Activated CD4-positive, alpha-beta T cell treated with anti-CD3 and anti-CD28 coated beads, Interleukin-2, amount 10 ng/mL, durations not matched to agents 7 days and 5 days (primary cell): ENCODE measurements at regions not wholly inside any gene's neighbourhood (a gene's known extent, or its start where the extent isn't known, plus 50 kb on each side); places are given as distances from the start of the nearest gene placed in this dataset.

Experiments
- CTCF ChIA-PET: fragments of 350-600 bp; sonication (Branson Sonifier 250); formaldehyde crosslinking; loops from one replicate; lab custom pipeline; 2021; ENCODE audit warnings: antibody characterized with exemption; lab: Charles Lee
- POLR2A ChIA-PET: fragments of 350-600 bp; sonication (Branson Sonifier 250); formaldehyde crosslinking; loops from one replicate; lab custom pipeline; 2021; ENCODE audit warnings: antibody characterized with exemption; lab: Charles Lee
- DNase-seq: peaks from one replicate; pipeline ENCODE4 v3.0.0-alpha.2; 2020
- H3K27ac Mint-ChIP-seq: one replicate; pipeline ENCODE4 v1.8.0; 2021; ENCODE audit warnings: mild to moderate bottlenecking, moderate library complexity, mixed read lengths
- H3K27me3 Mint-ChIP-seq: one replicate; pipeline ENCODE4 v1.8.0; 2021; ENCODE audit warnings: mixed read lengths
- H3K36me3 Mint-ChIP-seq: one replicate; pipeline ENCODE4 v1.8.0; 2021; ENCODE audit warnings: low read depth, mixed read lengths
- H3K4me1 Mint-ChIP-seq: one replicate; pipeline ENCODE4 v1.8.0; 2021; ENCODE audit warnings: mixed read lengths
- H3K4me3 Mint-ChIP-seq: one replicate; pipeline ENCODE4 v1.8.0; 2021; ENCODE audit warnings: mild to moderate bottlenecking, moderate library complexity, mixed read lengths
- H3K9me3 Mint-ChIP-seq: one replicate; pipeline ENCODE4 v1.8.0; 2021; ENCODE audit warnings: mixed read lengths

GRCh38 chr13:106377341-106377740, 158.1 kb downstream of the EFNB2 start:
- H3K36me3 Mint-ChIP-seq = no peaks in the 10 kb centered on the region
- no peak overlapping the region for H3K4me3 Mint-ChIP-seq
- DNase-seq = no peak
- H3K9me3 Mint-ChIP-seq = no peaks in the 10 kb centered on the region
- ChIA-PET CTCF (interaction anchor here (0.5 kb wide), 1 partner anchor 853 kb away, joined by 4 read pairs; no protein-coding TSS in a partner anchor), POLR2A (no interaction called here)
- no peak overlapping the region for H3K27ac Mint-ChIP-seq
- H3K27me3 Mint-ChIP-seq = peaks cover 3% of the 10 kb centered on the region
- no peaks in the 10 kb centered on the region for H3K4me1 Mint-ChIP-seq

- Mint-ChIP-seq H3K4me1 (no peaks in the 10 kb centered on the region), H3K4me3 (no peak overlapping the region), H3K36me3 (no peaks in the 10 kb centered on the region), H3K27me3 (peaks cover 3% of the 10 kb centered on the region), H3K9me3 (no peaks in the 10 kb centered on the region), H3K27ac (no peak overlapping the region)
- ChIA-PET CTCF (no interaction called here), POLR2A (no interaction called here)
- no peak for DNase-seq
These were observed 158.9 kb downstream of the EFNB2 start for GRCh38 chr13:106376401-106377112.

- no peak overlapping the region for H3K4me3 Mint-ChIP-seq
- H3K36me3 Mint-ChIP-seq = no peaks in the 10 kb centered on the region
- H3K27ac Mint-ChIP-seq = no peak overlapping the region
- H3K4me1 Mint-ChIP-seq = no peaks in the 10 kb centered on the region
- ChIA-PET POLR2A (no interaction called here), CTCF (no interaction called here)
- no peaks in the 10 kb centered on the region for H3K9me3 Mint-ChIP-seq
- DNase-seq = no peak
- H3K27me3 Mint-ChIP-seq = peaks cover 3% of the 10 kb centered on the region
These were observed 160.4 kb downstream of the EFNB2 start for GRCh38 chr13:106375085-106375484.

- ChIA-PET POLR2A (no interaction called here), CTCF (no interaction called here)
- H3K4me3 Mint-ChIP-seq = no peak overlapping the region
- peaks cover 3% of the 10 kb centered on the region for H3K27me3 Mint-ChIP-seq
- H3K9me3 Mint-ChIP-seq = no peaks in the 10 kb centered on the region
- no peaks in the 10 kb centered on the region for H3K4me1 Mint-ChIP-seq
- H3K36me3 Mint-ChIP-seq = no peaks in the 10 kb centered on the region
- H3K27ac Mint-ChIP-seq = no peak overlapping the region
- DNase-seq = no peak
These were observed 160.8 kb downstream of the EFNB2 start for GRCh38 chr13:106374631-106375030.

GRCh38 chr13:106373989-106374572, 161.4 kb downstream of the EFNB2 start:
- Mint-ChIP-seq H3K27ac (no peak overlapping the region), H3K27me3 (peaks cover 3% of the 10 kb centered on the region), H3K4me3 (no peak overlapping the region), H3K9me3 (no peaks in the 10 kb centered on the region), H3K4me1 (no peaks in the 10 kb centered on the region), H3K36me3 (no peaks in the 10 kb centered on the region)
- CTCF ChIA-PET = no interaction called here
- no peak for DNase-seq
- POLR2A ChIA-PET = no interaction called here

GRCh38 chr13:106373304-106373988, 162.0 kb downstream of the EFNB2 start:
- POLR2A ChIA-PET = no interaction called here
- H3K9me3 Mint-ChIP-seq = no peaks in the 10 kb centered on the region

GRCh38 chr13:106372199-106373155, 163.0 kb downstream of the EFNB2 start:
- Mint-ChIP-seq H3K4me3 (no peak overlapping the region), H3K36me3 (no peaks in the 10 kb centered on the region), H3K9me3 (no peaks in the 10 kb centered on the region), H3K27ac (no peak overlapping the region), H3K27me3 (peaks cover 3% of the 10 kb centered on the region), H3K4me1 (no peaks in the 10 kb centered on the region)
- ChIA-PET POLR2A (no interaction called here), CTCF (no interaction called here)
- DNase-seq = no peak

More at GRCh38 chr13:106373304-106373988, 162.0 kb downstream of the EFNB2 start:
- Mint-ChIP-seq H3K36me3 (no peaks in the 10 kb centered on the region), H3K4me3 (no peak overlapping the region), H3K4me1 (no peaks in the 10 kb centered on the region), H3K27ac (no peak overlapping the region), H3K27me3 (peaks cover 3% of the 10 kb centered on the region)
- no peak for DNase-seq
- CTCF ChIA-PET = no interaction called here

GRCh38 chr13:106371024-106371423, 164.4 kb downstream of the EFNB2 start:
- Mint-ChIP-seq H3K4me1 (no peaks in the 10 kb centered on the region), H3K36me3 (no peaks in the 10 kb centered on the region), H3K4me3 (no peak overlapping the region), H3K9me3 (no peaks in the 10 kb centered on the region), H3K27ac (no peak overlapping the region), H3K27me3 (peaks cover 3% of the 10 kb centered on the region)
- CTCF ChIA-PET = no interaction called here
- POLR2A ChIA-PET = no interaction called here
- DNase-seq = no peak

GRCh38 chr13:106369858-106370257, 165.6 kb downstream of the EFNB2 start:
- no peak for DNase-seq
- H3K27ac Mint-ChIP-seq = no peak overlapping the region
- no peaks in the 10 kb centered on the region for H3K9me3 Mint-ChIP-seq
- H3K27me3 Mint-ChIP-seq = peaks cover 3% of the 10 kb centered on the region
- ChIA-PET CTCF (no interaction called here), POLR2A (no interaction called here)
- no peak overlapping the region for H3K4me3 Mint-ChIP-seq
- no peaks in the 10 kb centered on the region for H3K36me3 Mint-ChIP-seq
- H3K4me1 Mint-ChIP-seq = no peaks in the 10 kb centered on the region

GRCh38 chr13:106369091-106369490, 166.4 kb downstream of the EFNB2 start:
- ChIA-PET CTCF (no interaction called here), POLR2A (no interaction called here)
- no peak overlapping the region for H3K27ac Mint-ChIP-seq
- H3K36me3 Mint-ChIP-seq = no peaks in the 10 kb centered on the region
- H3K9me3 Mint-ChIP-seq = no peaks in the 10 kb centered on the region
- no peak overlapping the region for H3K4me3 Mint-ChIP-seq
- DNase-seq = no peak
- H3K4me1 Mint-ChIP-seq = no peaks in the 10 kb centered on the region
- H3K27me3 Mint-ChIP-seq = peaks cover 3% of the 10 kb centered on the region

GRCh38 chr13:106367361-106367971, 168.0 kb downstream of the EFNB2 start:
- Mint-ChIP-seq H3K4me1 (no peaks in the 10 kb centered on the region), H3K9me3 (no peaks in the 10 kb centered on the region), H3K27ac (no peak overlapping the region), H3K36me3 (no peaks in the 10 kb centered on the region), H3K27me3 (no peaks in the 10 kb centered on the region), H3K4me3 (no peak overlapping the region)
- ChIA-PET POLR2A (no interaction called here), CTCF (interaction anchor here (0.6 kb wide), 1 partner anchor 190 kb away, joined by 3 read pairs; no protein-coding TSS in a partner anchor)
- DNase-seq = no peak

GRCh38 chr13:106362707-106363106, 172.8 kb downstream of the EFNB2 start:
- POLR2A ChIA-PET = no interaction called here
- H3K9me3 Mint-ChIP-seq = no peaks in the 10 kb centered on the region

More at GRCh38 chr13:106362707-106363106, 172.8 kb downstream of the EFNB2 start:
- H3K4me1 Mint-ChIP-seq = no peaks in the 10 kb centered on the region
- no peak overlapping the region for H3K27ac Mint-ChIP-seq
- no peaks in the 10 kb centered on the region for H3K36me3 Mint-ChIP-seq
- no peaks in the 10 kb centered on the region for H3K27me3 Mint-ChIP-seq
- no peak overlapping the region for H3K4me3 Mint-ChIP-seq
- DNase-seq = no peak
- CTCF ChIA-PET = no interaction called here
